NCI-H187 (cell line): ENCODE measurements at regions not wholly inside any gene's neighbourhood (a gene's known extent, or its start where the extent isn't known, plus 50 kb on each side); places are given as distances from the start of the nearest gene placed in this dataset.
"Not testable (repeated sequence)": the region's sequence is repeated elsewhere in the genome, so short reads cannot be mapped to it uniquely, and the experiment has no call there.

Experiments
- DNase-seq, 2 experiments: peaks; one replicate each; lab custom pipeline; 2025; lab: John Stamatoyannopoulos, UW

DNA sequence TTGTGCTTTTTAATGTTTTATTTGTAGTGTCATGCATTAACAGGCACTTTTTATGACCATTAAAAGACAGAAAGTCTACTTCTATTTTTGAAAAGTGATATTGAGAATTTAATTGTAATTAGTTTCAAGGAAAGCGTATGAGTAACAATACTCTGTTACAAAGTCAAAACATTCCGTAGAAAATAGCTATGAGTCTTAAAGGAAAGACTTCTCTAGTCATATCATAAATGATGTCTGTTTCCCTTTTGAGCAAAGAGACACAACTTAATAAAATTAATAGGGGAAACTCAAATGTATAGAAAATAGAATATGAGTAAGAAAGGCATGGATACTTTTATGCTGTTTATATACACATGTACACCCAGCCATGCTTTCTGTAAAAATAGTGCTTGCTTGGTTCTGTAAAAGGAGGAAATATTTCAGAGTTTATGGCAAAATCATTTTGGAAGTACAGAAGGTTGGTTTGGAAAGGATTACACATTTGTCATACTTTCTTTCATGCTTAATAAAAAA is 107.8 kb upstream of the AHI1 start:
- DNase-seq: no peak

DNA sequence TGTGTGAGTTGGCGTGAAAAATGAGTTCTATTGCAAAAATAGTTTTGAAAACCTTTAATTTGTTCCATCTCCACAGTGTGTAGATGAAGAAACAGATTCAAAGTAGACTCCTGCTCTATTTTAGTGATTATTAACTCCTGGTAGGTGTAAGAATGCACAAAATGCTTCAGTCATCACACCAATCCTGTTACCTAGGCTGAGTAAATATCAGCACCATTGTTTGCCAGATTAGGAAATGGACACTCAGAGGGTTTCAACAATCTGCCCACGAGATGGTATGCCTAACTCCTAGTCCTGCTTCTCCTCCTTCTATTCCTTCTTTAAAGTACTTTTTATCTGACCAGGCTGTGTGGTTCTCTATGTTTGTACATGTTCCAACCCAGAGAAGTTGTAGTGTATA is 108.9 kb upstream of the AHI1 start:
- DNase-seq: no peak

DNA sequence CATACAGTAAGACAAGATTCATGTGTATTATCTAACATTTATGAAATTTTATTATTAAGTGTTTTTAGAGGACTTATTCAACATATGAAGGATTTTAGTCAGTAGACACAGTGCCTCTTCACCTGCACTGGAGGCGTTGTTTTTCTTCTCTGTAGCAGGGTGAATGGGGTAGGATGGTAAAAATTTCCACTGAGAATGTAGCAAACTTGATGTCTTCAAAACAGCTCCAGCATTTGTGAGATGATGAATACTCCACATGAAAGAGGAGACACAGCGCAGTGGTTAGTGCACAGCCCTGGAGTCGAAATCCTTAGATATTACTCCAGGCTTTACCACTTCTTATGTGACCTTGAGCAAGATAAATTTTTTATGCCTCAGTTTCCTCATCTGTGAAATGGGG is 110.5 kb upstream of the AHI1 start:
- no peak for DNase-seq

DNA sequence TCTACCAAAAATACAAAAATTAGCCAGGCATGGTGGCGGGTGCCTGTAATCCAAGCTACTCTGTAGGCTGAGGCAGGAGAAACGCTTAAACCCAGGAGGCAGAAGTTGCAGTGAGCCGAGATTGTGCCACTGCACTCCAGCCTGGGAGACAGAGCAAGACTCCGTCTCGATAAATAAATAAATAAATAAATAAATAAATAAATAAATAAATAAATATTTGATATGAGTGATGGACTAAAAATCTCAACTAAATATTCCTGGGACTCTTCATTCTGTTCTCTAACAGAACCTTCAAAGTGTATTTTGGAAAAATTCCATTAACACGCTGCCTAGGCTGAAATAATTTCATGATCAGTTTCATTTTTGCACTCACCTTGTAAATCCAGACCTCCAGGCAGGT is 112.7 kb upstream of the AHI1 start:
- not testable (repeated sequence) for DNase-seq

DNA sequence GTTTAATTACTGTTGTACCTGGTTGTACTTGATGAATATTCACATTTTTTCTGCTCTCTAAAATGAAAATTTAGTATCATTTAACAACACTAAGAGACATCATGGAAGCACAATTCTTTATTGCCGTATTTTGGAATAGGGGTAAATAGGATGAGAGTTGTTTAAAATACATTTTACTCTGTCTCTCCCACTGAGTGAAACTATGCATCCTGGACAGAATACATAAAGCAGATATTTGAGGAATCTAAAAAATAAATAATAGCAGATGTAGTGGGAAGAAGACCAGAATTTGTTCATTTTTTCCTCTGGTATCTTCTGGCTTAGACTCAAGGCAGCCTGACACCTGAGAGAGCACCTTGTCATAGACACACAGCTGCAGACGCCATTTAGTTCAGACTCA is 119.1 kb upstream of the AHI1 start:
- DNase-seq: no peak

DNA sequence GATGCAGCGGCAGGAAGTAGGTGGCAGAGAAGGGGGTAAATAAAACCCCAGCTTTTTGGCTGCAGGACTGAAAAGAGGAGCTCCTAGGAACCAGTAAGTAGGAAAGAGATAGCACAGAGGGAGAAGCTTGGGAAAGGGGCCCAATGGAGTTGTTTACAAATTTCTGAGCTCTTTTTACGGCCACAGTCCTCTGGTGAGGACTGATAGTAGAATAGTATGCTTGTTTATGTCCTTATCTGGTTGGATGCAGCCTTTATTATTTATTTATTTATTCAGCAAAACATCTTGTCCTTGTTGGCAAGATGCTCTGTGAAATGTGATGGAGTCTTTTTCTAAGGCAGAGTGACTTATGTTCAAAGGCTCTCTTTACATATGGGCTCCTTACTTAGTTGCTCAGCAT is 119.7 kb upstream of the AHI1 start:
- DNase-seq: no peak

DNA sequence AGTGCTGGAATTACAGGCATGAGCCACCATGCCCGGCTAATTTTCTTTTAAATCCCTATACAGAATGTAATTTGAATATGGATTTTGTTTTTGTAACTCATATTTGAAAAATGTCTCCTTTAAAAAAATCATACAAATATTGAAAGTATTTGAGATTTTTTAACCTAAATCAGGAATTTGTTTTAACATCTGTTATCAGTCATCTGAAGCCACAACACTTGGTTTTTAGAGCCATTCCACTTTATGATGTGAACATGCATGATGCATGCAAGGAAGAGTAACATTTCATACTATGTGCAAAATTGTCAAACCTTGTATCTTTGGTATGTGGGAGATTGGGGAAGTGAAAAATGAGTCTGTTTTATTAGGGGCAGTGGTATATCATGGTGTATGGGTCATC is 124.5 kb upstream of the AHI1 start:
- no peak for DNase-seq

DNA sequence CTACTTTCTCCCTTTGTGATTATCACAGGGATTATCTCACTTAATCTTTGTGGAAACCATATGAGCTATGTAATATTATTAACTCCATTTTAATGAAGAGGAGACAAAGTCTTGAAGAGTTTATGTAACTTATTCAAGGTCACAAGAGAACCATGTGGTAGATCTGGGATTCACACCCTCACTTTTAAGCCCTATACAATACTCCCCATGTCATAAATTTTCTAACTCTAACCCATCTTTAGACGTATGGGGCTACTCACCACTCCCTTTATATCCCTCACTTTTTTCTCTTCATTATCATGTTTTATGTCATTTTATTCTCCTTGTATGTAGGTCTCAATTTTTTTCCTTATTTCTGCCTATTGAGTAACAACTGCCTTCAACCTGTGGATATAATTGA is 126.4 kb upstream of the AHI1 start:
- DNase-seq: no peak

DNA sequence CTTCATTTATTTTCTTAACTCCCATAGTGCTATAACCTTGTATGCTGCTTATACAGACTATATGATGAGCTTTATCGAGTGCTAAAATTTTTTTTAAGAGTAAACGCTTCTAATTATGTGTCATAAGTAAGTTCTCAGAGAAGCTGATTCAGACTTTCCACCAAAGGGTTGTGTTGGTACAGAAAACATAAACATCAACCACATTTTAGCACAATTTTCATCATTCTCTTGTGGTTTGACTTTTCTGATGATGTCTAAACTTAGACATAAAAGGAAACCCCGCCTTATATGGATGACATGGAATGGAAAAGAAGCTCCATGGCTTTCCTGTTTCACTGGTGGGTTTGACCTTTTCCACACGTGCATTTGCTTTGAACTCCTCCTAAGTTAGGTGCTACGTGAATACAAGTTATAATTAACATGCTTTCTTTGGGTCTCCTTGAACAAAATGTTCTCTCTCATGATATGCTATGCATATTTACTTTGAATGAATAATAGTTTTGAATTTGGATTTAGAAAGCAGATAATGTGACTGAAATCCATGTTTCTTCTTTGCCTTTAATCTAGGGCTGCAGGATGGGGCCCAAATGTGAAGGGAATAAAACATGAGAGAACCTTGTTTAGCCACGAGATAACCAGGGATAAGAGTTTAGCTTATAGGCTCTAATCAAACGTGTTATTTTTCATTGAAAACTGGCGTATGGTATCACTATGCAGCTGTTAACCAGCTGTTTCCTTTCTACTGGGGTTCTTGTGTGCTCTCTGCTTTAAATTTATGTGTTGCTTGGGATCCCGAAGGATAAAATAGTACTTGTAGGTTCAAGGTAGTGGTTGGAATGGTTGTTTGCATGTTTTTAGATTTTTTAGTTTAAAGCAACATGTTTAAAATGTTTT is 127.1 kb upstream of the AHI1 start:
- no peak for DNase-seq

DNA sequence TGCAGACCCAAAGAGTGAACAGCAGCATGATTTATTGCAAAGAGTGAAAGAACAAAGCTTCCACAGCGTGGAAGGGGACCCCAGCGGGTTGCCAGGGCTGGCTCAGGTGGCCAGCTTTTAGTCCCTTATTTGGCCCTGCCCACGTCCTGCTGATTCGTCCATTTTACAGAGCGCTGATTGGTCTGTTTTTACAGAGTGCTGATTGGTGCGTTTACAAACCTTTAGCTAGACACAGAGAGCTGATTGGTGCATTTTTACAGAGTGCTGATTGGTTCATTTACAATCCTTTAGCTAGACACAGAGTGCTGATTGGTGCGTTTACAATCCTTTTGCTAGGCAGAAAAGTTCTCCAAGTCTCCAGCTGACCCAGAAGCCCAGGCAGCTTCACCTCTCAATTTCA is 128.5 kb upstream of the AHI1 start:
- DNase-seq: not testable (repeated sequence)

DNA sequence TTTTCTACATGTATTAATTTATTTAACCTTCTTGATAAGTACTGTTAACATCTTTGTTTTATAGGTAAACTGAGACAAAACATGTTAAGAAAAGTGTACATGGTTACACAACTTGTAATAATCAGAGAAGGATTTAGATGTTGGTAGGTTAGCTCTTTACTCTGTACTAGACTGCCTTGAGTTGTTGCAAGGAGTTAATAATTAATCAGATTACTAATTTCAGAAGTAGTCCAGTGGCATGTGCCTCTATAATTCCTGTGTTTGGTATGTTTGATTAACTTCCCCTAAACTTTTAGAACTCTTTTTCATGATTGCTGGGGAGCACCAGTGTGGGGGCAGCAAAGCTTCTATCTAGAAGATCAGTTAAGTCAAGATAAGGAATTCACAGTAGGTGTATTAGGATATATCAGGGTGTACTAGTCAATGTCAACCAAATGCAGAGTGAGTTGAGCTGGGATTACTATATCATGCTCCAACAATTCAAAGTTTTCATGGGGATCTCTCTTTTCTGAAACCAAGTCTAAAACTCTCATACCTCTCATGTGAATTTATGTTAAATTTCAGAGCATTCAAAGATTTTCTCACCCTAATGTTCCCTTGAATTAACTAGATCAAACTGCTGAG is 129.7 kb upstream of the AHI1 start:
- no peak for DNase-seq

DNA sequence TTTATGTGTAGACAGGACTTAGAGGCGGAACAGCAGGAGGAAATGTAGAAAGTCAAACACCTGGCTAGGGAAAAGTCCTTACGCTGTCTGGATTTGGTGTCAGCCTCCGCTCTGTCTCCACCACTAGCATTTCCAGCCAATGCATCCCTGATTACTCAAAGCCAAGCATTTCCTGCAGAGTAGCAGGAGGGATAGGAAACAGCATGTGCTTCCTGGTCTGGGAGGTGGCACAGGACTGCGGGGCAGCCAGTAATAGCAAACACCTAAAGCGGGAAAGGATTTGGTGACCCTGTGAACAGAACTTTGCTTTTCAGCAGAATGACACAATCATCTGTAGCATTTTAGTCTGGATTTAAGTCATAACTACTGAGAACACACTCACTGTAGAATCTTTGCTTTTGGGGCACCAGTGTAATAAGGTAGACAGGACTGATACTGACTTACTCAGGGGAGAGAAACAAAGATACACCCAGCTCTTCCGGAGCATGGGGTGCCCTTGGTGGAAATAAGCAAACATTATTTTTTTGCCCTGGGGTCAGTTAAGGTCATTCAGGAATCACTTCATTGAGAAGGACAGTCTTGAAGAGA is 133.3 kb upstream of the AHI1 start:
- DNase-seq: no peak

DNA sequence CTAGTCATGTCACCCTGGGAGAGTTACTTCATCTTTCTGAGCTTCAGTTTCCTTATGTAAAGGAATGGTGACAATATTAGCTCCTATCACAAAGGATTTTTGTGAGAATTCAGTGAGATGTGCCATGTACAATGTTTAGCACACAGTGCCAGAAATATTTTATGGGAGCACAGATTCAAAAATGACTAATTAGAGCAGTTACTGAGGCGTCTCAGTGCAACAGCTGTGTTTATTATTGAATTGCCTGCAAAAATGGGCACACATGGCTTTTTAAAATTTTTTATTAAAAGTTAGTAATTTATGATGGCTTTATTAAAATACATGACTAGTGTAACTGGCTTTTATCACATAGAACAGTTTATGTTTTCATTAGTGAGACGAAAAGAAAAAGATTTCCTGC is 134.3 kb upstream of the AHI1 start:
- DNase-seq: no peak

DNA sequence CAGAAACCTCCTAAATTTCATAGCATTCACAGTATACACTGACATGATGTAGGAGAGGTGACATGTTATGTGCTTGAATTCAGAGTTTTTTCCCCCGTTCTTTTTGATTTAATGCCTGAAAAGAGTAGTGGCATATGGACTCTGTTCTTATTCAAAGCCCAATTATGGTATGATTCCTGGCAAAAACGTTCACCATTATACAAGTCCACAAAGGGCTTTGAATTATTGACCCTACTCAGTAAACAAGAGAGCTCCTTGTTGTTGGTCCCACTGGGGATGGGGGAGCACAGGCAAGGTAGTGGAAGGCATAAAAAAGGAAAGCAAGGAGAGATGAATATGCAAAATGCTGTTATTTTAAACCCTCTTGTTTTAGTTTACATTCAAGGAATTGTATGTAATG is 136.0 kb upstream of the AHI1 start:
- DNase-seq: no peak

DNA sequence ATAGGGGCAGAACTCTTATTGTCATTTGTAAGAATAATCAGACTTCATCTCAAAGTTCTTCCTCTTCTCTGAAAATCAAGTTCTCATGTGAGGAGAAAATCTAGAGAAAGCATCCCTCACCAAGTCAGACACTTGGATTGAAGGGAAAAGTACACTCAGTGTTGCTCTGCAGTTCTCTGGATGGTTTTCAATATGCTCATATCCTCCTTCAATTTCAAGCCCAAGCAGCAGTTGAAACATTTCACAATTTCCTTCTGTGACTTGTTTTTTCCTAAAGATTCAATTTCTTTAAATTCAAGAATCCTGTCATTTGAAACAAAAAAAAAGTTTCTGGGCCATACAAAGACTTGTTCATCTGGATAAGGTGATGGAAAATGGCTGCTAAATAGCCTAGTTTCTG is 140.2 kb upstream of the AHI1 start:
- DNase-seq: no peak

DNA sequence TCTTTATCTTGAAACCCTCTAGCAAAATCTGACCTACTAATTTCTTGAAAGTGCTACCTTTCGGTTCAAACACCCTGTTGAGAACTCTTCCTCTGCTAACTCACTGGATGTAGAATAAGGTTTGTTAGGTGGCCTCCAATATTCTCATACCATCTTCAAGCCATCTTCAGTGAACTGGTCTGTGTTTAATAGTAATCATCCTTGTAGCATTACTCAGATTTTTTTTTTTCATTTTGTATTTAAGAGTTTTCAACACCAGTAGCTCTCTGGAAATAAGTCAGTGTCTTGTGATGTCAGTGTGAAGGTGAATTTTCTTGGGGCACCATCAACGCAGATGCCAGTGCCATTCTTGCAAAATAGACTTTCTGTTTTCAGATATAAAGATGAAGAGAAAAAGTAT is 140.6 kb upstream of the AHI1 start:
- no peak for DNase-seq

DNA sequence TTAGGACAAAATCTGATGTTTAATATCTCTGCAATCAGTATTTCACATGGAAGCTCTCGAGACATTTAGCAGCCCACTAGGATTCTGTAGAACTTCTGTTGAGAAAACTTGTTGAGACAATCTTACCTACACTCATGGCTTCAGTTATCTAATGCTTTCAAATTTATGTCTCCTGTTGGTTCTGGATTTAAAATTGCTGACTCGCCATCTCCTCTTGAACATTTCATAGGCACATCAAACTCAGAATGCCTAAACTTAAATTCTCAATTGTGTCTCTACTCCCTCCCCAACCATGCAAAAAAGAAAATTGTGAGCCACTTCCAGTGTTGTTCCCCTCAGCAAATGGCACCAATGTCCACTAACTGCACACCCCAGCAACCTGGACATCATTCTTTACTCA is 142.5 kb upstream of the AHI1 start:
- DNase-seq: no peak

DNA sequence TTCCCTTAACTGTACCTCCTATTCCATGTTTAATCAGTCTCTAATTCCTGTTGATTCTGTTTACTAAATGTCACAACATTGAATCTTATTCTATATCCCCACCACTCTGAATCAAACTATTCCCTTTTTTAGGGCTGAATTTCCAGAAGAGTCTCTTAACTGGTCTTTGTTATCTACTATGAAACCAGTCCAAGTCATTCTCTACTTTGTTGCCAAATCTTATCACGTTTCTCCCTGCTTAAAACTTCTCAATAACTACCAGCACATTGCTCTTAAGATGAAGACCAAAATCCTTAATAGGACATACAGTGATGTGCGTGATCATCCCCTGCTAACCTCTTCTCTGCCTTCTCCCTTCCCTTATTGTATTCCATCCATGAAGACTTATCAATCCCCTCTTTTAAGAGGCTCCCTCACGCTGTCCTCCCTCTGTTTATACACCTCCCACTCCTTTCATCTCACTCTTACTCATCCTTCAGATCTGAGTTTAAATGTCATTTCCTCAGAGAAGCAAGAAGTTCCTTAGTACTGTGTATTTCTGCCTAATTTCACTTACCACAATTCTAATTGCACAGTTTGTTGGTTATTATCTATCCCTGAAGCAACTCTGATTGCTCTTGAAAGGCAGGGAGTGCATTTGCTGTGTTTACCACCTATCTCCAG is 143.0 kb upstream of the AHI1 start:
- DNase-seq: no peak

DNA sequence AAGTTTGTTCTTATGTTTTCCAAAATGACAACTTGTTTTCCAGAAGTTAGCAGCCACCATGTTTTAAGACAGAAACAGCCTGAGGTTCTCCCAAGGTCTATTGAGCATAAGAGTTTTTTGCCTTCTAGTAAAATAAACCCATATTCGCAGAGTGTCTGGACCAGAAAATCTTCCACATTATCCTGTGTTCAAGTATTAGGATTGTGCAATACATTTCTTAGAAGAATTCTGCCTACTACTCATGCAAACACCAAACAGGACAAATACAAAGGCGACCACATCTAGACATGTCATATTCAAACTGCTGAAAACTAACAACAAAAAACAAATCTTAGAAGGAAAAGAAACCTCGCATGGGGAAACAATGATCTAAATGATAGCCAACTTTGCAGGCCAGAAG is 145.4 kb upstream of the AHI1 start:
- no peak for DNase-seq

DNA sequence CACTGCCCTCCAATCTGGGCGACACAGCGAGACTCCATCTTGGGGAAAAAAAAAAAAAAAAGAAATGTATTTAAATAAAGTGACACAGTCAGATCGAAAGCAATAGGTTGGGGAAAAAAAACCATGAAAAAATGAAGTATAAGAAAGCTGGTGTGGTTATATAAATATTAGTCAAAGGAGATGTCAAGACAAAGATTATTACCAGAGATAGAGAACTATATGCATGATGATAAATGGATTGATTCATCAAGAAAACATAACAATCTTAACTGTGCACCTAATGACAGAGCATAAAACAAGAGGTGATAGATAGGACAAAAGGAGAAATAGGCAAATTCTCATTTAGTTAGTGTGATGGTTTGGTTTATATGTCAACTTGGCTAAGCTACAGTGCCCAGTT is 146.9 kb upstream of the AHI1 start:
- DNase-seq: no peak

DNA sequence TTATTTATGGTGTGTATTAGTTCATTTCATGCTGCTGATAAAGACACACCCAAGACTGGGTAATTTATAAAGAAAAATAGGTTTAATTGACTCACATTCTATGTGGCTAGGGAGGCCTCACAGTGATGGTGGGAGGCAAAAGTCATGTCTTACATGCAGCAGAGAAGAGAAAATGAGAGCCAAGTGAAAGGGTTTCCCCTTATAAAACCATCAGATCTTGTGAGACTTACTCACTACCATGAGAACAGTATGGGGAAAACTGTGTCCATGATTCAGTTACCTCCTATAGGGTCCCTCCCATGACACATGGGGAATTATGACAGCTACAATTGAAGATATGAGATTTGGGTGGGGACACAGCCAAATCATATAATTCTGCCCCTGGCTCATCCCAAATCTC is 150.0 kb upstream of the AHI1 start:
- no peak for DNase-seq

DNA sequence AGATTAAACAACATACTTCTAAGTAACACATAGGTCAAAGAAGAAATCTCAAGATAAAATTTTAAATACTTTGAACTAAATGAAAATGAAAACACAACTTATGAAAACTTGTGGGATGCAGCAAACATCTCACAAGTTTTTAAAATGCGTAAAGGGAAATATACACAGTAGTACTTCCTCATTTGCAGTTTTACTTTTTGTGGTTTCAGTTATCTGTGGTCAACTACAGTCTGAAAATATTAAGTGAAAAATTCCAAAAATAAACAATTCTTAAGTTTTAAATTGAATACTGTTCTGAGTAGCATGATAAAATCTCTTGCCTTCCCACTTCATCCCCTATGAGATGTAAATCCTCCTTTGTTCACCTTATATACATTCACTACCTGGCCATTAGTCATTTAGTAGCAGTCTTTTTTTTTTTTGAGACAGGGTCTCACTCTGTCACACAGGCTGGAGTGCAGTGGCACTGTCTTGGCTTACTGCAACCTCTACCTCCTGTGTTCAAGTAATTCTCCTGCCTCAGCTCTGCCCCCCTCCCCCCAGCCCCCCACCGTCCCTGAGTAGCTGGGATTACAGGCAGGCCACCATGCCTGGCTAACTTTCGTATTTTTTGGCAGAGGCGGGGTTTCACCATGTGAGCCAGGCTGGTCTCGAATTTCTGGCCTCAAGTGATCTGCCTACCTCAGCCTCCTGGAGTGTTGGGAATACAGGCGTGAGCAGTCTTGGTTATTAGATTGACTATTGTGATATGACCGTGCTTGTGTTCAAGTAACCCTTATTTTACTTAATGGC is 154.6 kb upstream of the AHI1 start:
- DNase-seq: no peak
